SU-DHL-6 (cell line): ENCODE measurements at regions not wholly inside any gene's neighbourhood (a gene's known extent, or its start where the extent isn't known, plus 50 kb on each side); places are given as distances from the start of the nearest gene placed in this dataset.

Source experiments
- H2AFZ ChIP-seq: fragments of 200-600 bp; sonication (generic); 2 replicates; pipeline ENCODE4 v1.6.1; 2014; ENCODE audit warnings: low read depth, mild to moderate bottlenecking, moderate library complexity, mixed read lengths, antibody characterized with exemption, low read length; ENCODE audit not compliant: severe bottlenecking
- H3F3A ChIP-seq: fragments of 200-600 bp; shearing (Covaris generic); 2 replicates; pipeline ENCODE4 v1.6.0; 2016; ENCODE audit warnings: antibody characterized with exemption, mild to moderate bottlenecking; ENCODE audit not compliant: insufficient read depth
- H3K27ac ChIP-seq: fragments of 200-600 bp; sonication (generic); 2 replicates; pipeline ENCODE4 v1.5.1; 2016; ENCODE audit warnings: low read depth, mild to moderate bottlenecking, low read length, moderate library complexity, mixed read lengths
- H3K27me3 ChIP-seq: fragments of 200-600 bp; sonication (generic), shearing (Covaris generic); 2 replicates; pipeline ENCODE4 v1.6.0; 2014; ENCODE audit warnings: mild to moderate bottlenecking, low read length
- H3K36me3 ChIP-seq: fragments of 200-600 bp; sonication (generic); 2 replicates; pipeline ENCODE4 v1.6.1; 2014; ENCODE audit warnings: mild to moderate bottlenecking, low read length, mixed read lengths
- H3K4me2 ChIP-seq: fragments of 300-600, 200-600 bp; shearing (Covaris generic), sonication (generic); 2 replicates; pipeline ENCODE4 v1.6.0; 2014; ENCODE audit warnings: low read length, low read depth, mild to moderate bottlenecking; ENCODE audit not compliant: poor library complexity, severe bottlenecking
- H3K4me3 ChIP-seq: fragments of 200-600 bp; sonication (generic); 2 replicates; pipeline ENCODE4 v1.5.1; 2014; ENCODE audit warnings: antibody characterized with exemption, low read length, mild to moderate bottlenecking, mixed read lengths; ENCODE audit not compliant: insufficient read depth, poor library complexity, severe bottlenecking
- H3K79me2 ChIP-seq: fragments of 200-600 bp; sonication (generic); 2 replicates; pipeline ENCODE4 v1.6.1; 2014; ENCODE audit warnings: mild to moderate bottlenecking, low read length, moderate library complexity; ENCODE audit not compliant: insufficient read depth
- H3K9ac ChIP-seq: fragments of 200-600 bp; sonication (generic); 2 replicates; pipeline ENCODE4 v1.7.0; 2014; ENCODE audit warnings: mild to moderate bottlenecking, low read length
- H3K9me2 ChIP-seq: fragments of 200-600 bp; sonication (generic); replicated peaks from 2 replicates; pipeline ENCODE4 v1.6.1; 2014; ENCODE audit warnings: low read length; ENCODE audit not compliant: insufficient read depth
- H3K9me3 ChIP-seq: fragments of 200-600 bp; sonication (generic); 2 replicates; pipeline ENCODE4 v1.6.1; 2014; ENCODE audit warnings: low read length, mixed read lengths; ENCODE audit not compliant: insufficient read depth
- H4K20me1 ChIP-seq: fragments of 200-600 bp; sonication (generic); 2 replicates; pipeline ENCODE4 v1.6.1; 2014; ENCODE audit warnings: low read depth, mild to moderate bottlenecking, antibody characterized with exemption, low read length, moderate library complexity, mixed read lengths
- EZH2phosphoT487 ChIP-seq: fragments of 200-600 bp; sonication (generic), shearing (Covaris generic); conservative IDR thresholded peaks from 2 replicates; pipeline ENCODE4 v1.6.1; 2018; ENCODE audit warnings: mild to moderate bottlenecking, antibody characterized with exemption, low read length, moderate library complexity, mixed read lengths
- TF ChIP-seq, protein P1 (sequence below): fragments of 200-600 bp; sonication (generic); IDR thresholded peaks from one replicate; pipeline ENCODE4 v1.5.1; 2017; ENCODE audit warnings: antibody characterized with exemption, mild to moderate bottlenecking, low read length, moderate library complexity; ENCODE audit not compliant: insufficient read depth, poor library complexity, severe bottlenecking

- H3K9ac ChIP-seq, result no peak overlapping the region
- no peaks in the 10 kb centered on the region for H3K9me2 ChIP-seq
- H3K79me2 ChIP-seq, result no peaks in the 10 kb centered on the region
- H3K4me2 ChIP-seq, result no peak overlapping the region
- TF ChIP-seq, protein P1, sequence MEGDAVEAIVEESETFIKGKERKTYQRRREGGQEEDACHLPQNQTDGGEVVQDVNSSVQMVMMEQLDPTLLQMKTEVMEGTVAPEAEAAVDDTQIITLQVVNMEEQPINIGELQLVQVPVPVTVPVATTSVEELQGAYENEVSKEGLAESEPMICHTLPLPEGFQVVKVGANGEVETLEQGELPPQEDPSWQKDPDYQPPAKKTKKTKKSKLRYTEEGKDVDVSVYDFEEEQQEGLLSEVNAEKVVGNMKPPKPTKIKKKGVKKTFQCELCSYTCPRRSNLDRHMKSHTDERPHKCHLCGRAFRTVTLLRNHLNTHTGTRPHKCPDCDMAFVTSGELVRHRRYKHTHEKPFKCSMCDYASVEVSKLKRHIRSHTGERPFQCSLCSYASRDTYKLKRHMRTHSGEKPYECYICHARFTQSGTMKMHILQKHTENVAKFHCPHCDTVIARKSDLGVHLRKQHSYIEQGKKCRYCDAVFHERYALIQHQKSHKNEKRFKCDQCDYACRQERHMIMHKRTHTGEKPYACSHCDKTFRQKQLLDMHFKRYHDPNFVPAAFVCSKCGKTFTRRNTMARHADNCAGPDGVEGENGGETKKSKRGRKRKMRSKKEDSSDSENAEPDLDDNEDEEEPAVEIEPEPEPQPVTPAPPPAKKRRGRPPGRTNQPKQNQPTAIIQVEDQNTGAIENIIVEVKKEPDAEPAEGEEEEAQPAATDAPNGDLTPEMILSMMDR, result no peak
- TF ChIP-seq EZH2phosphoT487, result no peak
- H3F3A ChIP-seq, result no peaks in the 10 kb centered on the region
- no peak overlapping the region for H3K27ac ChIP-seq
- no peak overlapping the region for H2AFZ ChIP-seq
- H3K9me3 ChIP-seq, result no peaks in the 10 kb centered on the region
- H3K36me3 ChIP-seq, result no peaks in the 10 kb centered on the region
- H3K27me3 ChIP-seq, result no peaks in the 10 kb centered on the region
- no peaks in the 10 kb centered on the region for H4K20me1 ChIP-seq
- no peak overlapping the region for H3K4me3 ChIP-seq
These were observed 108.8 kb downstream of the SPRY1 start for GRCh38 chr4:123505095-123506010.

DNA sequence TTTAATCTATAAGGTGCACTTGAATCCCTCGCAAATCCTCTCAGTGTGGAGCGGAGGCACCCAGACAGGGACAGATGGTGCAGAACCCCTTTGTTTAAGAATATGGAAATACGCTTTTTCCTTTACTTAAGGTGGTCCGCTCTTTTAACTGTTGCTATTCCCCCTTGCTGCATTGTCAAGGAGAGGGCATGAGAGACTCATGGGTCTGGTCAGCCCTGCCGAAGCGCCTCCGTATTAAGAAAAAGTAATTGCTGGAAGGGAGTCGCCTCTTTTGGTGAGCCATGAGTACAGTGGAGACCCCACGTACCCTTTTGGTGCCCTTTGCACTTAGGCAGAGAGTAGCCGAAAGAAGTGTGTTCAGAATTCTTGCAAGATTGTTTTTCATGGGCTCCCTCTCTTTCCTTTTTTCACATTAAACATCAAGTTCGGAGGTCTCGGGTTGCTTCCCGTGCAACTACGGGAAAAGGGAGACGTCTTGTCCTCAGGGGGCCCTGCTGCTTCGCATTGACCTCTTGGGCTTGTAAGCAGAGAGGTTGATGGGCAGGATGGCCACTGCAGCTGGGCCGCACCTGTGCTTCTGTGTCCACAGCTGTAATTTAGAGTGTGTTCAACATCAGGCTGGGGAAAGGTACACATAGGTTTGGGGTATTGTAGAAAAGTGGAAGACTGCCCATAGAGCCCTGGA is 109.6 kb downstream of the SPRY1 start:
- no peak for TF ChIP-seq EZH2phosphoT487
- TF ChIP-seq, protein P1, result no peak
- Histone ChIP-seq H3F3A (no peaks in the 10 kb centered on the region), H3K4me2 (no peak overlapping the region), H3K36me3 (no peaks in the 10 kb centered on the region), H3K27me3 (no peaks in the 10 kb centered on the region), H4K20me1 (no peaks in the 10 kb centered on the region), H3K9me2 (no peaks in the 10 kb centered on the region), H3K27ac (no peak overlapping the region), H2AFZ (no peak overlapping the region), H3K9ac (no peak overlapping the region), H3K79me2 (no peaks in the 10 kb centered on the region), H3K9me3 (no peaks in the 10 kb centered on the region), H3K4me3 (no peak overlapping the region)

GRCh38 chr4:123507376-123507775 is 110.8 kb downstream of the SPRY1 start:
- no peak overlapping the region for H3K9ac ChIP-seq
- no peaks in the 10 kb centered on the region for H3K9me3 ChIP-seq
- no peaks in the 10 kb centered on the region for H3K9me2 ChIP-seq
- H3K4me3 ChIP-seq, result no peak overlapping the region
- no peaks in the 10 kb centered on the region for H4K20me1 ChIP-seq
- no peak overlapping the region for H3K27ac ChIP-seq
- H2AFZ ChIP-seq, result no peak overlapping the region
- H3K79me2 ChIP-seq, result no peaks in the 10 kb centered on the region
- no peak for TF ChIP-seq EZH2phosphoT487
- TF ChIP-seq, protein P1, result no peak
- no peaks in the 10 kb centered on the region for H3F3A ChIP-seq
- H3K4me2 ChIP-seq, result no peak overlapping the region
- no peaks in the 10 kb centered on the region for H3K36me3 ChIP-seq
- H3K27me3 ChIP-seq, result no peaks in the 10 kb centered on the region
